ENCODE measurements at regions not wholly inside any gene's neighbourhood (a gene's known extent, or its start where the extent isn't known, plus 50 kb on each side); places are given as distances from the start of the nearest gene placed in this dataset.
"Not testable (repeated sequence)": the region's sequence is repeated elsewhere in the genome, so short reads cannot be mapped to it uniquely, and the experiment has no call there.

- TF ChIP-seq, protein P1, sequence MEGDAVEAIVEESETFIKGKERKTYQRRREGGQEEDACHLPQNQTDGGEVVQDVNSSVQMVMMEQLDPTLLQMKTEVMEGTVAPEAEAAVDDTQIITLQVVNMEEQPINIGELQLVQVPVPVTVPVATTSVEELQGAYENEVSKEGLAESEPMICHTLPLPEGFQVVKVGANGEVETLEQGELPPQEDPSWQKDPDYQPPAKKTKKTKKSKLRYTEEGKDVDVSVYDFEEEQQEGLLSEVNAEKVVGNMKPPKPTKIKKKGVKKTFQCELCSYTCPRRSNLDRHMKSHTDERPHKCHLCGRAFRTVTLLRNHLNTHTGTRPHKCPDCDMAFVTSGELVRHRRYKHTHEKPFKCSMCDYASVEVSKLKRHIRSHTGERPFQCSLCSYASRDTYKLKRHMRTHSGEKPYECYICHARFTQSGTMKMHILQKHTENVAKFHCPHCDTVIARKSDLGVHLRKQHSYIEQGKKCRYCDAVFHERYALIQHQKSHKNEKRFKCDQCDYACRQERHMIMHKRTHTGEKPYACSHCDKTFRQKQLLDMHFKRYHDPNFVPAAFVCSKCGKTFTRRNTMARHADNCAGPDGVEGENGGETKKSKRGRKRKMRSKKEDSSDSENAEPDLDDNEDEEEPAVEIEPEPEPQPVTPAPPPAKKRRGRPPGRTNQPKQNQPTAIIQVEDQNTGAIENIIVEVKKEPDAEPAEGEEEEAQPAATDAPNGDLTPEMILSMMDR (IDR thresholded peaks at IDR 0.05; ENCODE audit: borderline replicate concordance, extremely low read depth, low read length, poor library complexity, severe bottlenecking) = not testable (repeated sequence)
- not testable (repeated sequence) for TF ChIP-seq EZH2 (IDR thresholded peaks at IDR 0.05; ENCODE audit: borderline replicate concordance, low read depth, low read length, severe bottlenecking)
These were observed 133.7 kb downstream of the FAM72C start for GRCh38 chr1:143837924-143838597.
